Peyer's patch (tissue), 4 donors: ENCODE measurements at regions not wholly inside any gene's neighbourhood (a gene's known extent, or its start where the extent isn't known, plus 50 kb on each side); places are given as distances from the start of the nearest gene placed in this dataset.
A peak's percentile ranks its signal among the peaks of the same experiment; 100 is the strongest.

Experiments
- DNase-seq, 3 donors: peaks; one replicate each; pipeline ENCODE4 v3.0.0-alpha.2; 2017 to 2019
- H3K27ac ChIP-seq, 4 donors: fragments of 200-600 bp; sonication (generic); one replicate each; pipeline ENCODE4 v1.5.1; 2016 to 2019
- H3K27me3 ChIP-seq, 2 donors: fragments of 200-600 bp; sonication (generic); one replicate each; pipeline ENCODE4 v1.5.1; 2019
- H3K36me3 ChIP-seq, 3 donors: fragments of 200-600 bp; sonication (generic); one replicate each; pipeline ENCODE4 v1.5.1; 2016 to 2019
- H3K4me1 ChIP-seq, 4 donors: fragments of 200-600 bp; sonication (generic); one replicate each; pipeline ENCODE4 v1.5.1; 2016 to 2019
- H3K4me3 ChIP-seq, 4 donors: fragments of 200-600 bp; sonication (generic); 1 replicate in 3 of 4; 2 replicates in 1 of 4; pipeline ENCODE4 v1.5.1; 2016 to 2019; ENCODE audit warnings: mild to moderate bottlenecking in 1 of 4
- H3K9me3 ChIP-seq, 4 donors: fragments of 200-600 bp; sonication (generic); one replicate each; pipeline ENCODE4 v1.5.1; 2016 to 2019; ENCODE audit warnings: mild to moderate bottlenecking in 1 of 4
- CTCF ChIP-seq, 6 experiments: fragments of 450-650 bp in 4 of 6; fragments of 200-600 bp in 2 of 6; sonication (generic) in 1 of 6; IDR thresholded peaks; one replicate each; pipeline ENCODE4 v1.5.1; 2017 to 2019; ENCODE audit warnings: antibody characterized with exemption in 6 of 6, mild to moderate bottlenecking in 3 of 6, moderate library complexity in 1 of 6
- POLR2A ChIP-seq, 2 donors: fragments of 450-650 bp; IDR thresholded peaks; one replicate each; pipeline ENCODE4 v1.5.1; 2017; ENCODE audit warnings: antibody characterized with exemption in 2 of 2, mild to moderate bottlenecking in 2 of 2, moderate library complexity in 2 of 2

- no peak overlapping the region for H3K27ac ChIP-seq
- H3K4me1 ChIP-seq: no peaks in the 10 kb centered on the region
- H3K36me3 ChIP-seq: no peaks in the 10 kb centered on the region
- TF ChIP-seq CTCF (IDR thresholded peaks at IDR 0.05): no peak
- no peak for TF ChIP-seq POLR2A (IDR thresholded peaks at IDR 0.05)
- H3K4me3 ChIP-seq: no peak overlapping the region
- H3K9me3 ChIP-seq: no peaks in the 10 kb centered on the region
- DNase-seq: peak in 1 of 3 donors; percentile 34
- H3K27me3 ChIP-seq: no peaks in the 10 kb centered on the region
Measured at GRCh38 chr6:65999288-65999791, 292.3 kb upstream of the EYS start.

GRCh38 chr6:65998544-65998943 lies 291.5 kb upstream of the EYS start:
- Histone ChIP-seq H3K36me3 (no peaks in the 10 kb centered on the region), H3K4me3 (no peak overlapping the region), H3K27me3 (no peaks in the 10 kb centered on the region), H3K9me3 (no peaks in the 10 kb centered on the region), H3K27ac (no peak overlapping the region), H3K4me1 (no peaks in the 10 kb centered on the region)
- DNase-seq: no peak
- TF ChIP-seq CTCF (IDR thresholded peaks at IDR 0.05) (no peak), POLR2A (IDR thresholded peaks at IDR 0.05) (no peak)

- no peaks in the 10 kb centered on the region for H3K9me3 ChIP-seq
- H3K4me3 ChIP-seq: no peak overlapping the region
- H3K27me3 ChIP-seq: no peaks in the 10 kb centered on the region
- H3K36me3 ChIP-seq: no peaks in the 10 kb centered on the region
- TF ChIP-seq CTCF (IDR thresholded peaks at IDR 0.05) (no peak), POLR2A (IDR thresholded peaks at IDR 0.05) (no peak)
- no peaks in the 10 kb centered on the region for H3K4me1 ChIP-seq
- DNase-seq: no peak
- no peak overlapping the region for H3K27ac ChIP-seq
Measured at GRCh38 chr6:65997539-65997938, 290.5 kb upstream of the EYS start.

- Histone ChIP-seq H3K27ac (no peak overlapping the region), H3K4me3 (no peak overlapping the region), H3K36me3 (no peaks in the 10 kb centered on the region), H3K9me3 (no peaks in the 10 kb centered on the region), H3K4me1 (no peaks in the 10 kb centered on the region), H3K27me3 (no peaks in the 10 kb centered on the region)
- no peak for DNase-seq
- TF ChIP-seq CTCF (IDR thresholded peaks at IDR 0.05): no peak
- TF ChIP-seq POLR2A (IDR thresholded peaks at IDR 0.05): no peak
Measured at GRCh38 chr6:65996096-65996495, 289.1 kb upstream of the EYS start.

- Histone ChIP-seq H3K9me3 (no peaks in the 10 kb centered on the region), H3K4me3 (no peak overlapping the region), H3K27me3 (no peaks in the 10 kb centered on the region), H3K36me3 (no peaks in the 10 kb centered on the region), H3K27ac (no peak overlapping the region), H3K4me1 (no peaks in the 10 kb centered on the region)
- TF ChIP-seq CTCF (IDR thresholded peaks at IDR 0.05): no peak
- no peak for TF ChIP-seq POLR2A (IDR thresholded peaks at IDR 0.05)
- DNase-seq: no peak
Measured at GRCh38 chr6:65989676-65990075, 282.6 kb upstream of the EYS start.

- no peak overlapping the region for H3K4me3 ChIP-seq
- TF ChIP-seq POLR2A (IDR thresholded peaks at IDR 0.05) (no peak), CTCF (IDR thresholded peaks at IDR 0.05) (no peak)
- no peaks in the 10 kb centered on the region for H3K36me3 ChIP-seq
- H3K4me1 ChIP-seq: no peaks in the 10 kb centered on the region
- no peak for DNase-seq
- H3K27ac ChIP-seq: no peak overlapping the region
- H3K9me3 ChIP-seq: no peaks in the 10 kb centered on the region
- no peaks in the 10 kb centered on the region for H3K27me3 ChIP-seq
Measured at GRCh38 chr6:65988006-65988405, 281.0 kb upstream of the EYS start.
